MM.1S (cell line): ENCODE measurements at regions not wholly inside any gene's neighbourhood (a gene's known extent, or its start where the extent isn't known, plus 50 kb on each side); places are given as distances from the start of the nearest gene placed in this dataset.

ENCODE experiments used
- DNase-seq: peaks from one replicate; pipeline ENCODE4 v3.0.0-alpha.2; 2015
- H2AFZ ChIP-seq: fragments of 300-600 bp; sonication (generic); 2 replicates; pipeline ENCODE4 v1.6.0; 2016; ENCODE audit warnings: antibody characterized with exemption, low read length
- H3F3A ChIP-seq: fragments of 300-600 bp; sonication (generic); 2 replicates; pipeline ENCODE4 v1.6.1; 2016; ENCODE audit warnings: mild to moderate bottlenecking, antibody characterized with exemption, low read length, moderate library complexity, mixed read lengths; ENCODE audit not compliant: insufficient read depth
- H3K27ac ChIP-seq: fragments of 300-600 bp; sonication (generic); 2 replicates; pipeline ENCODE4 v1.5.1; 2016; ENCODE audit warnings: mild to moderate bottlenecking, low read length
- H3K27me3 ChIP-seq: fragments of 300-600 bp; sonication (generic); replicated peaks from 2 replicates; pipeline ENCODE4 v1.6.0; 2016; ENCODE audit warnings: low read length; ENCODE audit not compliant: insufficient read depth
- H3K36me3 ChIP-seq: fragments of 300-600 bp; sonication (generic); replicated peaks from 2 replicates; pipeline ENCODE4 v1.6.1; 2016; ENCODE audit warnings: mild to moderate bottlenecking, low read length, mixed read lengths; ENCODE audit not compliant: insufficient read depth
- H3K4me1 ChIP-seq: fragments of 300-600 bp; sonication (generic); 2 replicates; pipeline ENCODE4 v1.6.1; 2016; ENCODE audit warnings: low read length, mixed read lengths
- H3K4me2 ChIP-seq: fragments of 300-600 bp; sonication (generic); 2 replicates; pipeline ENCODE4 v1.6.0; 2016; ENCODE audit warnings: low read depth, low read length
- H3K4me3 ChIP-seq: fragments of 300-600 bp; sonication (generic); 2 replicates; pipeline ENCODE4 v1.5.1; 2016; ENCODE audit warnings: low read length, mixed read lengths
- H3K79me2 ChIP-seq: fragments of 300-600 bp; sonication (generic); 2 replicates; pipeline ENCODE4 v1.6.1; 2016; ENCODE audit warnings: mixed run types, low read length, mixed read lengths
- H3K9ac ChIP-seq: fragments of 300-600 bp; sonication (generic); 2 replicates; pipeline ENCODE4 v1.6.1; 2016; ENCODE audit warnings: low read length, mixed read lengths
- H3K9me2 ChIP-seq: fragments of 300-600 bp; sonication (generic); replicated peaks from 2 replicates; pipeline ENCODE4 v1.6.1; 2016; ENCODE audit warnings: mild to moderate bottlenecking, low read length, mixed read lengths; ENCODE audit not compliant: insufficient read depth
- H3K9me3 ChIP-seq: fragments of 300-600 bp; sonication (generic); replicated peaks from 2 replicates; pipeline ENCODE4 v1.6.1; 2016; ENCODE audit warnings: mild to moderate bottlenecking, low read length, mixed read lengths; ENCODE audit not compliant: insufficient read depth
- H4K20me1 ChIP-seq: fragments of 300-600 bp; sonication (generic); 2 replicates; pipeline ENCODE4 v1.6.1; 2016; ENCODE audit warnings: mild to moderate bottlenecking, low read length, moderate library complexity, mixed read lengths; ENCODE audit not compliant: insufficient read depth
- EZH2 ChIP-seq: fragments of 300-600 bp; sonication (generic); optimal IDR thresholded peaks from 2 replicates; pipeline ENCODE3; 2017; ENCODE audit warnings: low read depth, mild to moderate bottlenecking, antibody characterized with exemption, low read length, mixed read lengths
- EZH2phosphoT487 ChIP-seq: fragments of 300-600 bp; sonication (generic); IDR thresholded peaks from 2 replicates; pipeline ENCODE4 v1.6.1; 2018; ENCODE audit warnings: antibody characterized with exemption, low read length
- TF ChIP-seq, protein P1 (sequence below): fragments of 300-600 bp; sonication (generic); IDR thresholded peaks from 2 replicates; pipeline ENCODE4 v1.5.1; 2016; ENCODE audit warnings: antibody characterized with exemption, low read length, mixed read lengths

DNA sequence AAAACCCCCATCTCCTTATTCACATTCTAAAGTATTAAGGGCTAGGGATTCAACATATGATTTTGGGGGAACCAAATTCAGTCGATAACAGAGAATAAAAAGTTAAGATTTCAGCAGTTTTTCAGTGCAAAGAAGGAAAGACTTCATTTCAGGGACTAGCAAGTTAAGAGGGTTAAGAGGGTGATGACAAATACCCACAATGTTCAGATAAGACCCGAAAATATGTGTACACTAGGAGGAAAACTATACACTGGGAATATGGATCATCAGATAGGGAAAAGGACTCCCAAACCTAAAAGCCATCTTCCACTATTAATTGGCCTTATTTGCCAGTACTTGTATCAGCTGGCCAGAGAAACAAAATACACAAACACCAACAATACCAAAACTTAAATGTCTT lies 824.2 kb downstream of the SLC16A7 start:
- DNase-seq: no peak
- H3K4me2 ChIP-seq: no peak overlapping the region
- H3K27me3 ChIP-seq: no peaks in the 10 kb centered on the region
- no peaks in the 10 kb centered on the region for H3K9me3 ChIP-seq
- no peaks in the 10 kb centered on the region for H3F3A ChIP-seq
- H3K27ac ChIP-seq: no peak overlapping the region
- no peaks in the 10 kb centered on the region for H3K36me3 ChIP-seq
- H3K9ac ChIP-seq: no peak overlapping the region
- H3K79me2 ChIP-seq: no peaks in the 10 kb centered on the region
- no peaks in the 10 kb centered on the region for H3K4me1 ChIP-seq
- H3K4me3 ChIP-seq: no peak overlapping the region
- no peak overlapping the region for H2AFZ ChIP-seq
- H3K9me2 ChIP-seq: no peaks in the 10 kb centered on the region
- H4K20me1 ChIP-seq: no peaks in the 10 kb centered on the region
- TF ChIP-seq, protein P1, sequence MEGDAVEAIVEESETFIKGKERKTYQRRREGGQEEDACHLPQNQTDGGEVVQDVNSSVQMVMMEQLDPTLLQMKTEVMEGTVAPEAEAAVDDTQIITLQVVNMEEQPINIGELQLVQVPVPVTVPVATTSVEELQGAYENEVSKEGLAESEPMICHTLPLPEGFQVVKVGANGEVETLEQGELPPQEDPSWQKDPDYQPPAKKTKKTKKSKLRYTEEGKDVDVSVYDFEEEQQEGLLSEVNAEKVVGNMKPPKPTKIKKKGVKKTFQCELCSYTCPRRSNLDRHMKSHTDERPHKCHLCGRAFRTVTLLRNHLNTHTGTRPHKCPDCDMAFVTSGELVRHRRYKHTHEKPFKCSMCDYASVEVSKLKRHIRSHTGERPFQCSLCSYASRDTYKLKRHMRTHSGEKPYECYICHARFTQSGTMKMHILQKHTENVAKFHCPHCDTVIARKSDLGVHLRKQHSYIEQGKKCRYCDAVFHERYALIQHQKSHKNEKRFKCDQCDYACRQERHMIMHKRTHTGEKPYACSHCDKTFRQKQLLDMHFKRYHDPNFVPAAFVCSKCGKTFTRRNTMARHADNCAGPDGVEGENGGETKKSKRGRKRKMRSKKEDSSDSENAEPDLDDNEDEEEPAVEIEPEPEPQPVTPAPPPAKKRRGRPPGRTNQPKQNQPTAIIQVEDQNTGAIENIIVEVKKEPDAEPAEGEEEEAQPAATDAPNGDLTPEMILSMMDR: no peak

DNA sequence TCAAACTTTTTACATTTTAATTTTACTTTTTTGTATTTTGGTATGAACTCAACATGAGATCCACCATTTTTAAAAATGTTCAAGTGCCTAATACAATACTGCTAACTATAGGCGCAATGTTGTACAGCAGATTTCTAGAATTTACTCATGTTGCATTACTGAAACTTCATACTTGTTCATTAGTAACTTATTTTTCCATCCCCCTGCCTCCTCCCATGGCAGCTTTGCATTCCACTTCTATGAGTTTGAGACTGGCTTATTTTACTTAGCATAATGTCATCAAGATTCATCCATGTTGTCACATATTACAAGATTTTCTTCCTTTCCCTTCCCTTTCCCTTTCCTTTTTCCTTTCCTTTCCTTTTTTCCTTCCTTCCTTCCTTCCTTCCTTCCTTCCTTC lies 825.9 kb downstream of the SLC16A7 start:
- TF ChIP-seq EZH2phosphoT487 (no peak), EZH2 (no peak)
- TF ChIP-seq, protein P1: no peak
- H4K20me1 ChIP-seq: no peaks in the 10 kb centered on the region
- H3K4me2 ChIP-seq: no peak overlapping the region
- no peaks in the 10 kb centered on the region for H3F3A ChIP-seq
- H3K79me2 ChIP-seq: no peaks in the 10 kb centered on the region
- no peak for DNase-seq
- no peak overlapping the region for H3K27ac ChIP-seq
- no peak overlapping the region for H3K4me3 ChIP-seq
- H3K9me3 ChIP-seq: no peaks in the 10 kb centered on the region
- no peaks in the 10 kb centered on the region for H3K9me2 ChIP-seq
- H3K4me1 ChIP-seq: no peaks in the 10 kb centered on the region
- H2AFZ ChIP-seq: no peak overlapping the region
- H3K36me3 ChIP-seq: no peaks in the 10 kb centered on the region
- H3K27me3 ChIP-seq: no peaks in the 10 kb centered on the region
- no peak overlapping the region for H3K9ac ChIP-seq

DNA sequence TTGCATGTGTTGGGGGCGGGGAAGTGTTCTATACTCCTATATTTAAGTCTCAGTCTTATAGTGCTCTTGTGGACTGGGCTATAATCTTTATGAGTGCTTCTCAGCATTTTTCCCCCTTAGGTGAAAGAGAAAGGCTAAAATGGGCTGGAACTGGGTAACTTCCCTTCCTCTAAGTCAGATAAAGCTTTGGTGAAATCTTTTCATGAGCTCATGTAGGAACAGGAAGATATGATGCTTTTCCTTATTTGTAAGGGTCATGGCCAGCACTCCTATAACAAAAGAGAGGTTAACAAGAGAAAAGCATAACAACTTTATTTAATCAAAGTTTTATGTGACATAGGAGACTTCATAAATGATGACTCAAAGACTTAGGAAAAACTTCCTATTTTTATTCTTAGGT lies 841.5 kb downstream of the SLC16A7 start:
- Histone ChIP-seq H3K9me3 (no peaks in the 10 kb centered on the region), H3K4me1 (no peaks in the 10 kb centered on the region)

More for the DNA sequence above, 841.5 kb downstream of the SLC16A7 start:
- Histone ChIP-seq H3K27ac (no peak overlapping the region), H3K9me2 (no peaks in the 10 kb centered on the region), H3K9ac (no peak overlapping the region), H3K27me3 (no peaks in the 10 kb centered on the region), H3K4me3 (no peak overlapping the region), H4K20me1 (no peaks in the 10 kb centered on the region), H3K4me2 (no peak overlapping the region), H2AFZ (no peak overlapping the region), H3F3A (no peaks in the 10 kb centered on the region), H3K36me3 (no peaks in the 10 kb centered on the region), H3K79me2 (no peaks in the 10 kb centered on the region)
- TF ChIP-seq, protein P1: no peak
- no peak for TF ChIP-seq EZH2phosphoT487
- TF ChIP-seq EZH2: no peak
- no peak for DNase-seq
